ENCODE measurements at regions not wholly inside any gene's neighbourhood (a gene's known extent, or its start where the extent isn't known, plus 50 kb on each side); places are given as distances from the start of the nearest gene placed in this dataset.

DNA sequence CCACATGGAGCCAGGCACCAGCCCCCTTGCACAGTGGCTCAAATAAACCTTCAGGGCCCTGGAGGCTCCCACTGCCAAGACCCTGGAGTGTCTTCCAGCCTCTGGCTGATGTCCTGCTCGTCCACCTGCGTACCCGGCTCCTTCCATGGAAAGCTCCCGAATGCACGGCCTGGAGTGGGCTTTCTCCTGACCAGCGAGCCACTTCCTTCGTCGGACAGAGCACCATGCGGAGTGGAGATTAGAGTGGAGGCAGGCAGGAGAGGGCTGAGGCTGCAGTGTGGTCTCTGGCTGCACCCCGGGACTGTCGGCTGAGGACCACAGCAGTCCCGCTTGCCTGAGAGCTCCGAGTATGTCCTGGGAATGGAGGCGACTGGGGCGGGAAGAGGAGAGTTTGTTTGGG is 93.7 kb upstream of the SFSWAP start:
- H3K4me3 ChIP-seq (ENCODE audit: low read length), result no peak overlapping the region
- H2BK15ac ChIP-seq (replicated peaks; ENCODE audit: low read depth), result no peak overlapping the region
- H3K4ac ChIP-seq (ENCODE audit: low read depth, low read length), result no peak overlapping the region
- H3K27ac ChIP-seq (ENCODE audit: low read depth, low read length), result no peak overlapping the region
- no peak overlapping the region for H3K23ac ChIP-seq (ENCODE audit: low read length)
- no peak for DNase-seq
- H2BK5ac ChIP-seq (ENCODE audit: low read length), result no peak overlapping the region
- no peaks in the 10 kb centered on the region for H3K27me3 ChIP-seq (ENCODE audit: insufficient read depth, low read length, poor library complexity)
- no CpG with 5 or more reads among the region's 15 CpGs for WGBS (ENCODE audit: extremely low coverage, insufficient coverage, low lambda C conversion rate)
- H3K9ac ChIP-seq (ENCODE audit: low read length), result no peak overlapping the region
- peaks cover 3% of the 10 kb centered on the region for H3K4me1 ChIP-seq (ENCODE audit: control insufficient read depth, low read depth, low read length)
- no peaks in the 10 kb centered on the region for H3K36me3 ChIP-seq (ENCODE audit: control insufficient read depth, insufficient read depth, low read length)
- no peak overlapping the region for H3K56ac ChIP-seq (ENCODE audit: low read length)
- no peaks in the 10 kb centered on the region for H3K79me2 ChIP-seq (ENCODE audit: control insufficient read depth, insufficient read depth, low read length)
- no peaks in the 10 kb centered on the region for H3K79me1 ChIP-seq (ENCODE audit: low read length)
- no peak overlapping the region for H2AK5ac ChIP-seq (ENCODE audit: low read length)
- no peak overlapping the region for H3K18ac ChIP-seq (ENCODE audit: low read length)
- no peak overlapping the region for H4K8ac ChIP-seq (ENCODE audit: low read depth, low read length)
- H4K5ac ChIP-seq (ENCODE audit: low read length), result no peak overlapping the region
- H3K4me2 ChIP-seq (ENCODE audit: low read length), result no peak overlapping the region
- H2BK120ac ChIP-seq (ENCODE audit: low read depth, low read length), result no peak overlapping the region

- H3K79me1 ChIP-seq (ENCODE audit: low read length), result no peaks in the 10 kb centered on the region
- no peak overlapping the region for H3K9ac ChIP-seq (ENCODE audit: low read length)
- H4K8ac ChIP-seq (ENCODE audit: low read depth, low read length), result no peak overlapping the region
- no peak overlapping the region for H4K5ac ChIP-seq (ENCODE audit: low read length)
- no peak overlapping the region for H3K27ac ChIP-seq (ENCODE audit: low read depth, low read length)
- WGBS (ENCODE audit: extremely low coverage, insufficient coverage, low lambda C conversion rate), result no CpG with 5 or more reads among the region's 23 CpGs
- H3K4ac ChIP-seq (ENCODE audit: low read depth, low read length), result no peak overlapping the region
- no peak overlapping the region for H3K4me3 ChIP-seq (ENCODE audit: low read length)
- no peak overlapping the region for H2AK5ac ChIP-seq (ENCODE audit: low read length)
- no peaks in the 10 kb centered on the region for H3K27me3 ChIP-seq (ENCODE audit: insufficient read depth, low read length, poor library complexity)
- no peak for DNase-seq
- H3K4me1 ChIP-seq (ENCODE audit: control insufficient read depth, low read depth, low read length), result peaks cover 3% of the 10 kb centered on the region
- H3K36me3 ChIP-seq (ENCODE audit: control insufficient read depth, insufficient read depth, low read length), result no peaks in the 10 kb centered on the region
- H2BK5ac ChIP-seq (ENCODE audit: low read length), result no peak overlapping the region
- H3K18ac ChIP-seq (ENCODE audit: low read length), result no peak overlapping the region
- no peak overlapping the region for H3K56ac ChIP-seq (ENCODE audit: low read length)
- no peak overlapping the region for H3K23ac ChIP-seq (ENCODE audit: low read length)
- H2BK120ac ChIP-seq (ENCODE audit: low read depth, low read length), result no peak overlapping the region
- no peaks in the 10 kb centered on the region for H3K79me2 ChIP-seq (ENCODE audit: control insufficient read depth, insufficient read depth, low read length)
- H3K4me2 ChIP-seq (ENCODE audit: low read length), result no peak overlapping the region
- no peak overlapping the region for H2BK15ac ChIP-seq (replicated peaks; ENCODE audit: low read depth)
These were observed 93.1 kb upstream of the SFSWAP start for GRCh38 chr12:131617596-131618302.

GRCh38 chr12:131618303-131618658 is 92.6 kb upstream of the SFSWAP start:
- Histone ChIP-seq H4K8ac (ENCODE audit: low read depth, low read length) (no peak overlapping the region), H3K4me3 (ENCODE audit: low read length) (no peak overlapping the region), H2BK5ac (ENCODE audit: low read length) (no peak overlapping the region), H3K56ac (ENCODE audit: low read length) (no peak overlapping the region), H3K4me1 (ENCODE audit: control insufficient read depth, low read depth, low read length) (peaks cover 3% of the 10 kb centered on the region), H3K18ac (ENCODE audit: low read length) (no peak overlapping the region), H3K4me2 (ENCODE audit: low read length) (no peak overlapping the region), H2BK15ac (replicated peaks; ENCODE audit: low read depth) (no peak overlapping the region), H3K79me1 (ENCODE audit: low read length) (no peaks in the 10 kb centered on the region), H3K36me3 (ENCODE audit: control insufficient read depth, insufficient read depth, low read length) (no peaks in the 10 kb centered on the region), H2BK120ac (ENCODE audit: low read depth, low read length) (no peak overlapping the region), H3K27me3 (ENCODE audit: insufficient read depth, low read length, poor library complexity) (no peaks in the 10 kb centered on the region), H3K79me2 (ENCODE audit: control insufficient read depth, insufficient read depth, low read length) (no peaks in the 10 kb centered on the region), H2AK5ac (ENCODE audit: low read length) (no peak overlapping the region), H3K23ac (ENCODE audit: low read length) (no peak overlapping the region), H3K27ac (ENCODE audit: low read depth, low read length) (no peak overlapping the region), H4K5ac (ENCODE audit: low read length) (no peak overlapping the region), H3K9ac (ENCODE audit: low read length) (no peak overlapping the region), H3K4ac (ENCODE audit: low read depth, low read length) (no peak overlapping the region)
- DNase-seq, result peak; percentile 57
- WGBS (ENCODE audit: extremely low coverage, insufficient coverage, low lambda C conversion rate), result no CpG with 5 or more reads among the region's 14 CpGs

DNA sequence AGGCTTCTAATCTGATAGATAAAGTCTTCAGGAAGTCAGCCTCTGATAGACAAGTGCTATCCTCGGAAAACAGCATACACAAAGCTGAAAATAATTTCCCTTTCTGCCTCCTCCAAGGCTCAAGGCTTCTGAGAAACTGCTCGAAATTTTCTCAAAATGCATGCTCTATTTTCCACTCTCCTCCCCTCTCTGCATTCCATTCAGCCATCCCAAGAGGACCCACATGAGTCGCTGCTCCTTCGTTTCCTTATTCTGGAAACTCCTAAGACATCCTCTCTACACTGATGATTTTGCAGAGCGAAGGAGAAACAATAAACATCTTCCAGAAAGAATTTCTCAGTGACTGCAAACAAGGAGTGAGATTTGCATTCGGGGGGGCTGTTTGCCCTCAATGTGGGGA is 92.2 kb upstream of the SFSWAP start:
- Histone ChIP-seq H3K27ac (ENCODE audit: low read depth, low read length) (no peak overlapping the region), H2BK5ac (ENCODE audit: low read length) (no peak overlapping the region), H2BK15ac (replicated peaks; ENCODE audit: low read depth) (no peak overlapping the region), H4K8ac (ENCODE audit: low read depth, low read length) (no peak overlapping the region), H3K4ac (ENCODE audit: low read depth, low read length) (no peak overlapping the region), H3K27me3 (ENCODE audit: insufficient read depth, low read length, poor library complexity) (no peaks in the 10 kb centered on the region), H2BK120ac (ENCODE audit: low read depth, low read length) (no peak overlapping the region), H3K56ac (ENCODE audit: low read length) (no peak overlapping the region), H3K18ac (ENCODE audit: low read length) (no peak overlapping the region), H3K79me2 (ENCODE audit: control insufficient read depth, insufficient read depth, low read length) (no peaks in the 10 kb centered on the region), H3K4me3 (ENCODE audit: low read length) (no peak overlapping the region), H3K36me3 (ENCODE audit: control insufficient read depth, insufficient read depth, low read length) (no peaks in the 10 kb centered on the region), H3K9ac (ENCODE audit: low read length) (no peak overlapping the region), H3K23ac (ENCODE audit: low read length) (no peak overlapping the region), H3K4me2 (ENCODE audit: low read length) (no peak overlapping the region), H2AK5ac (ENCODE audit: low read length) (no peak overlapping the region), H3K79me1 (ENCODE audit: low read length) (no peaks in the 10 kb centered on the region), H4K5ac (ENCODE audit: low read length) (no peak overlapping the region), H3K4me1 (ENCODE audit: control insufficient read depth, low read depth, low read length) (peaks cover 3% of the 10 kb centered on the region)
- no CpG with 5 or more reads among the region's 6 CpGs for WGBS (ENCODE audit: extremely low coverage, insufficient coverage, low lambda C conversion rate)
- DNase-seq, result no peak

DNA sequence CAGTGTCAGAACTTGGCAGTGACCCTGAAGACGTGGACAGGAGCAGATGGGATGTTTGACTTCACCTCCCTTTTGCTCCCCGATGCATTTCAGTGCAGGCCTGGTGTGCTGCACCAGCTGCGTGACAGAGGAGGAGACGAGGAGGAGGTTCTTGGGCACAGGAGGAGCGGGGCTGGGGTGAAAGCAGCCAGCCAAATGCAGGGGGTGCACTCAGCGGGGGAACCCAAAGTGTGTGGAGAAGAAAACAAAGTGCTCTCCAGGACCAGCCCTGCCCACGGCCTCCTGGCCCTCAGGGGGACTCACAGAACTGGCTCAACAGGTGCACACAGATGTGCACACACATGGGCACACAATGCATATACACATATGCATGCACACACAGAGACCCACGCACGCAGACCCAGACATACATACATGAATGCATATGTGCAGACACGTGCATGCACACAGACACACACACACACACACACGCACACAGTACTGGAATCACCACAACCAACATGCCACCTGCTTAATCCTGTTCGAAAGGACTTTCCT is 91.7 kb upstream of the SFSWAP start:
- Histone ChIP-seq H3K36me3 (ENCODE audit: control insufficient read depth, insufficient read depth, low read length) (no peaks in the 10 kb centered on the region), H2BK15ac (replicated peaks; ENCODE audit: low read depth) (no peak overlapping the region), H3K4ac (ENCODE audit: low read depth, low read length) (no peak overlapping the region), H2BK120ac (ENCODE audit: low read depth, low read length) (no peak overlapping the region), H3K18ac (ENCODE audit: low read length) (no peak overlapping the region), H3K56ac (ENCODE audit: low read length) (no peak overlapping the region), H3K23ac (ENCODE audit: low read length) (no peak overlapping the region), H3K4me3 (ENCODE audit: low read length) (no peak overlapping the region), H4K8ac (ENCODE audit: low read depth, low read length) (no peak overlapping the region), H3K27ac (ENCODE audit: low read depth, low read length) (no peak overlapping the region), H2BK5ac (ENCODE audit: low read length) (no peak overlapping the region), H3K9ac (ENCODE audit: low read length) (no peak overlapping the region), H3K4me2 (ENCODE audit: low read length) (no peak overlapping the region), H4K5ac (ENCODE audit: low read length) (no peak overlapping the region), H2AK5ac (ENCODE audit: low read length) (no peak overlapping the region), H3K79me1 (ENCODE audit: low read length) (no peaks in the 10 kb centered on the region), H3K27me3 (ENCODE audit: insufficient read depth, low read length, poor library complexity) (no peaks in the 10 kb centered on the region), H3K4me1 (ENCODE audit: control insufficient read depth, low read depth, low read length) (peaks cover 5% of the 10 kb centered on the region), H3K79me2 (ENCODE audit: control insufficient read depth, insufficient read depth, low read length) (no peaks in the 10 kb centered on the region)
- WGBS (ENCODE audit: extremely low coverage, insufficient coverage, low lambda C conversion rate), result no CpG with 5 or more reads among the region's 12 CpGs
- no peak for DNase-seq

Data from mesendoderm (in vitro differentiated cells).